ENCODE measurements at regions not wholly inside any gene's neighbourhood (a gene's known extent, or its start where the extent isn't known, plus 50 kb on each side); places are given as distances from the start of the nearest gene placed in this dataset.

DNA sequence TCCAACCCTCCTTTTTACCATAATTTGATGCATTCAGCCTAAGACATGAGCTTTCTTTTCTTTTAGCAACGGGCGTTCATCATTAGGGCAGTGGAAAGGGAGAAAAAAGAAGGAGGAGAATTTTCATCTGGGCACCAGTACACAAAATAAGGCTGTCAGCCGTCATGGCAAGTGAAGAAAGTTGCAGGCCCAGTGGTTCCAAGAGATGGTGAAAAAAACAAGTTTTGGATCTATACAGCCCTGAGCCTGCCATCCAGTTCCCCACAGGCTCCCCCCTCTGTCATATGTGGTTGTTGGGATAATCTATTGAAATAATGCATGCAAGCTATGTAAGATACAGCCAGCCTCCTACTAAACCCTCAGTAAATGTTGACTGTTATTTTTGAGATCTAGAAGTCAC lies 500.6 kb upstream of the PROK2 start:
- no peak for DNase-seq
- TF ChIP-seq, protein P1, sequence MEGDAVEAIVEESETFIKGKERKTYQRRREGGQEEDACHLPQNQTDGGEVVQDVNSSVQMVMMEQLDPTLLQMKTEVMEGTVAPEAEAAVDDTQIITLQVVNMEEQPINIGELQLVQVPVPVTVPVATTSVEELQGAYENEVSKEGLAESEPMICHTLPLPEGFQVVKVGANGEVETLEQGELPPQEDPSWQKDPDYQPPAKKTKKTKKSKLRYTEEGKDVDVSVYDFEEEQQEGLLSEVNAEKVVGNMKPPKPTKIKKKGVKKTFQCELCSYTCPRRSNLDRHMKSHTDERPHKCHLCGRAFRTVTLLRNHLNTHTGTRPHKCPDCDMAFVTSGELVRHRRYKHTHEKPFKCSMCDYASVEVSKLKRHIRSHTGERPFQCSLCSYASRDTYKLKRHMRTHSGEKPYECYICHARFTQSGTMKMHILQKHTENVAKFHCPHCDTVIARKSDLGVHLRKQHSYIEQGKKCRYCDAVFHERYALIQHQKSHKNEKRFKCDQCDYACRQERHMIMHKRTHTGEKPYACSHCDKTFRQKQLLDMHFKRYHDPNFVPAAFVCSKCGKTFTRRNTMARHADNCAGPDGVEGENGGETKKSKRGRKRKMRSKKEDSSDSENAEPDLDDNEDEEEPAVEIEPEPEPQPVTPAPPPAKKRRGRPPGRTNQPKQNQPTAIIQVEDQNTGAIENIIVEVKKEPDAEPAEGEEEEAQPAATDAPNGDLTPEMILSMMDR (IDR thresholded peaks at IDR 0.05), result no peak
- no peaks in the 10 kb centered on the region for H3K27me3 ChIP-seq (ENCODE audit: low read depth)
- H3K9me3 ChIP-seq, result peaks cover 9% of the 10 kb centered on the region
- no peak overlapping the region for H3K27ac ChIP-seq
- no peaks in the 10 kb centered on the region for H3K36me3 ChIP-seq
- no peak overlapping the region for H3K4me3 ChIP-seq
- no peak for ATAC-seq
- intact Hi-C loops (cut with DNase I), result no loop called here
- H3K4me1 ChIP-seq, result peaks cover 17% of the 10 kb centered on the region

DNA sequence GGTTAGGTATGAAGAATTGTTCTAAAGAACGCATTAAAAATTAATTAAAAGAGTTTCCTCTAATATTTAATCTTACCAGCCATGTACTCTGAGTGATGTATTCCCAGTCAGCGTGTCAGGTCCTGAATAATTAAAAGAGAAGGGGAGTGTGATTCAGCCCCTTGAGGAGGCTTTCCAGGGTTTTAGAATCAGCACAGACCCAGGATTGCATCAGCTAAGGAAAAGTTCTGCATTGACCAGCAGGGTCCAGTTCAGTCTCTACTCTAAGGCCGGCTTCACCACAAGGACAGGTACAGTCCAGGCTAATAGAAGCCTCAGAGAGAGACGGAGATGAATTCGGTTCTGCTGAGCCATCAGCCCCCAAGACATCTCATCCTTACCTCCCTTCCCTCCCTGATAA lies 499.5 kb upstream of the PROK2 start:
- TF ChIP-seq, protein P1 (IDR thresholded peaks at IDR 0.05), result no peak
- Histone ChIP-seq H3K9me3 (peaks cover 9% of the 10 kb centered on the region), H3K36me3 (no peaks in the 10 kb centered on the region), H3K27ac (no peak overlapping the region), H3K4me1 (peaks cover 14% of the 10 kb centered on the region), H3K4me3 (no peak overlapping the region), H3K27me3 (ENCODE audit: low read depth) (no peaks in the 10 kb centered on the region)
- ATAC-seq (no peak), DNase-seq (no peak)
- intact Hi-C loops (cut with DNase I), result no loop called here

DNA sequence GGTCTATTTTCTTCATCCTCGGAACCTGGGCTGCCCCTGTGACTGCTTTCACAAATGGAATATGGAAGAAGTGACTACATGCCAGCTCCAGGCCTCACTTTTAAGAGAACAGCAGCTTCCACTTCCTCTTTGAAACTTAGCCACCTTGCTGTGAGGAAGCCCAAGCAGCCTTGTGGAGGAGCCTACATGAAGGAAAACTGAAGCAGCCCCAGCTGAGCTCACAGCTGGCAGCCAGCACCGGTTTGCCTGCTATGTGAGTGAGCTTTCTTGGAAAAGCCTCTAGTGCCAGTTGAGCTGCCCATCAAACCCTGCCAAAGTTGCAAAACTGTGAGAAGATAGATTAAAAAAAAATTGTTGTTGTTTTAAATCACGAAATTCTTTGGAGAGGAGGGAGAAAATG lies 498.0 kb upstream of the PROK2 start:
- intact Hi-C loops (cut with DNase I), result no loop called here
- H3K36me3 ChIP-seq, result no peaks in the 10 kb centered on the region
- DNase-seq (no peak), ATAC-seq (no peak)
- H3K4me1 ChIP-seq, result no peaks in the 10 kb centered on the region
- peaks cover 9% of the 10 kb centered on the region for H3K9me3 ChIP-seq
- H3K27me3 ChIP-seq (ENCODE audit: low read depth), result no peaks in the 10 kb centered on the region
- H3K27ac ChIP-seq, result no peak overlapping the region
- TF ChIP-seq, protein P1 (IDR thresholded peaks at IDR 0.05), result no peak
- no peak overlapping the region for H3K4me3 ChIP-seq

DNA sequence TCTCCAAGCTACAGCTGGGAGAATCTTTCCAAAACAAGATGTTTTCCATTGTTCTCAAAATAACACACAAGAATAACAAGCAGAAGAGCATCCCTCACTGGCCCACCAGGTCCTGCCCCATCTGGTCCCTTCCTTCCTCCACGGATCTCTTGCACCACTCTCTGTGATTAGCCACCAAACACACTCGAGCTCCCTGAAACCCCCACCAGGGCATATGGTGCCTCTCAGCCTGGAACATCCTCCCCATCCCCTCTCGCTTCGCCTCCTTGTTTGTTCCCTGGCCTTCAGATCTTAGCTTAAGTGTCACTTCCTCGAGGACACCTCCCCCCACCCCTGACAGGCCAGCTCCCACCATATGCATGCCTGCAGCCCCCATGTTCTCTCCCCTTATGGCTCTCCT lies 496.6 kb upstream of the PROK2 start:
- no peak overlapping the region for H3K4me3 ChIP-seq
- H3K9me3 ChIP-seq, result peaks cover 9% of the 10 kb centered on the region
- no peak for DNase-seq
- intact Hi-C loops (cut with DNase I), result no loop called here
- no peak for ATAC-seq
- no peaks in the 10 kb centered on the region for H3K36me3 ChIP-seq
- H3K4me1 ChIP-seq, result no peaks in the 10 kb centered on the region
- TF ChIP-seq, protein P1 (IDR thresholded peaks at IDR 0.05), result no peak
- no peaks in the 10 kb centered on the region for H3K27me3 ChIP-seq (ENCODE audit: low read depth)
- H3K27ac ChIP-seq, result no peak overlapping the region

DNA sequence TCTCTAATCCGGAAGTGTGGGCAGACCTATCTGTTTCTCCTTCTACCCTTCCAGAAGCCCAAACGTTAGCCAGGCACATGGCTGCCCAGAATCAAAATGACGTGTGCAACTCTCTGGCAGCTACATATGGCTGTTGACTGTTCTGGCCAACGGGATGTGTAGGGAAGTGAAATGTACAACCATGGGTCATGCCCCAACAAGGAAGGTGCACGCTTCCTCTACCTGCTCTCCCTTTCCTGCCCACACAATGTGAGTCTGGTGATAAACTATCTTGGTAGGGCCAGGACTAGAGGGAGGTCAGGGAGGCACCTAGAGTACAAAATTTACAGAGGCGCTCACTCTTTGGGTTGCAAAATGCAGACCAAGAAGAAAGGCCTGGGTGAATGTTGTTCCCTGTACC lies 495.9 kb upstream of the PROK2 start:
- H3K4me1 ChIP-seq, result peaks cover under 1% of the 10 kb centered on the region
- DNase-seq (no peak), ATAC-seq (no peak)
- peaks cover 9% of the 10 kb centered on the region for H3K9me3 ChIP-seq
- no peaks in the 10 kb centered on the region for H3K27me3 ChIP-seq (ENCODE audit: low read depth)
- H3K4me3 ChIP-seq, result no peak overlapping the region
- TF ChIP-seq, protein P1 (IDR thresholded peaks at IDR 0.05), result no peak
- H3K27ac ChIP-seq, result no peak overlapping the region
- no peaks in the 10 kb centered on the region for H3K36me3 ChIP-seq
- intact Hi-C loops (cut with DNase I), result no loop called here

DNA sequence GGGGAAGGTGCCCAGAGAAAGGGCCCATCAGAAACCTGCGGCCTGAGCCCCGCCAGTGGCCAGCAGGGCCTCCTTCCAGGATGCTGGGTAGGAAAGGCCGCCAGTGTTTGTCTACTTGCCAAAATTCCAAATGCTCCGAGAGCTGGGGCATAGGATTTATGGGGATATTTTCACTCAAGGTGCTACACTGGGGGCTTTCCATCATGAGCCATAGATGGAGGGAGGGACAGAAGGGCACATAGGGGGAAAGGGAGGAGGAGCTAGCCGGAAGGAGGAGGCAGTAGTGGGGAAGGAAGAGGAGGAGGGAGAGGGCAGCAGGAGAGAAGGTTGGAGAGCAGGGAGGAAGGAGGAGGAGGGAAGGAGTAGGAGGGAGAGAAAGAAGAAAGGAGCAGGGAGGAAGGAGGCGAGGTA lies 494.7 kb upstream of the PROK2 start:
- TF ChIP-seq, protein P1 (IDR thresholded peaks at IDR 0.05), result no peak
- Histone ChIP-seq H3K4me1 (peaks cover 12% of the 10 kb centered on the region), H3K9me3 (peaks cover 9% of the 10 kb centered on the region), H3K4me3 (no peak overlapping the region), H3K36me3 (no peaks in the 10 kb centered on the region), H3K27me3 (ENCODE audit: low read depth) (no peaks in the 10 kb centered on the region), H3K27ac (no peak overlapping the region)
- ATAC-seq (no peak), DNase-seq (no peak)
- intact Hi-C loops (cut with DNase I), result no loop called here
